ENCODE measurements at regions not wholly inside any gene's neighbourhood (a gene's known extent, or its start where the extent isn't known, plus 50 kb on each side); places are given as distances from the start of the nearest gene placed in this dataset.

DNA sequence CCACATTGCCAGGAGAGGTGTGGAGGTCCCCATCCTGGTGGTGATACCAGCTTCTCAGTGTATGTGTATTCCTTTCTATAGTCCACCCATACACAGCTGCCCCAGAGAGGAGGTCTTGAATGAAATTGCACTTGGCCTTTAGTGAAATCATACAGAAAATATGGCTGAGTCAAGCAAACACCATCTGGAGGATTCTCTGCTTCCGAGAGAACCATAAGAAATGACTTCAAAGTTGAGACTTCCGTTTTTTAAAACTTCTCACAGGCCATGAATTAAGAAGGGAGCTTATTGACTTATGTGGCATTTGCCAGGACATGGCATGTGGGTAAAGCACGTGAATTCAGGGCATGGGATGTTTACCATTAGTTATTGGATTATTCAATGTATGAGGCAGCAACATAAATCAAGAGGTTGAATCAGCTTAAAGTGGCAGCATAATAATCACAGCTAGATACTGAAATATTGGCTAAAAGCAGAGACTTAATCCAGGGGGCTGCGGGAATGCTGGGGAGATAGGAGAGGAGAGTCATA lies 119.1 kb upstream of the MTNR1B start:
- in situ Hi-C loops (cut with MboI; ENCODE audit: low sequenced_read_pairs) = no loop called here

DNA sequence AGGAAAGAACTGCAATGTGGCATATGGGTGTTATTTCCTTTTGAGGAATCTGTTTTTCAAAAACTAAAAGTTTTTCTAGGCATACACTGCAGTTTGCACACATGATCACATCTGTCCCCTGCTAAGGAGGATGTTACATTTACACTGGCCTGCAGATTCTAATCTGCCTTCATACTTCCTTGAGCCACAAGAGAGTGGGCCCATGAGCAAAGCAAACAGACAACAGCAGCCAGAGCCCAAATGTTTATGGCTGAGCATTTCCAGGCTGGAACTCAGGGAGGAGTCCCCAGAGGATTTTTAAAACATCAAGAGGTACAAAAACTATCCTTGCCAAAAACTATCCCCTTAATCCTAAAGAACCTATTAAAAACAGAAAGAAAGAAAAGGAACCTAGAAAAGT lies 117.2 kb upstream of the MTNR1B start:
- in situ Hi-C loops (cut with MboI; ENCODE audit: low sequenced_read_pairs) = no loop called here

- in situ Hi-C loops (cut with MboI; ENCODE audit: low sequenced_read_pairs) = no loop called here
Observed at GRCh38 chr11:92852946-92853345, 116.5 kb upstream of the MTNR1B start.

DNA sequence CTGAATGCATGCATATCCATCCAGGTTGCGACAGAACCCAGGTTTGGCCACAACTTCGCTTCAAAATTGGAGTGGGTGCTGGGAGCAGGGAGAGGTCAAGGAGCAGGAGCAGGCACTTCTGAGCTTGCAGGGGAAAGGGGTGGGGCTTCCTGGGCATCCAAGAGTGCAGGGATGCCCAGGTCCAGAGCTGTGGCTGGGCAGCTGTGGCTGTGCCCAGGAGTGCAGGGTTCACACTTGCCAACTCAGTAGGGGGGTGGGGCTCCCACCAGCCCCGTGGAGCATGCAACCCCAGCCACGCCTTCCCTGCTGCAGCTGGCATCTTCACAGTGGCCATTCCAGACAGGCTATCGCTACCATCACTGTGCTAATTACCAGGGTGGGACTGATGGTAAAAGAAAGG lies 115.3 kb upstream of the MTNR1B start:
- in situ Hi-C loops (cut with MboI; ENCODE audit: low sequenced_read_pairs) = no loop called here

DNA sequence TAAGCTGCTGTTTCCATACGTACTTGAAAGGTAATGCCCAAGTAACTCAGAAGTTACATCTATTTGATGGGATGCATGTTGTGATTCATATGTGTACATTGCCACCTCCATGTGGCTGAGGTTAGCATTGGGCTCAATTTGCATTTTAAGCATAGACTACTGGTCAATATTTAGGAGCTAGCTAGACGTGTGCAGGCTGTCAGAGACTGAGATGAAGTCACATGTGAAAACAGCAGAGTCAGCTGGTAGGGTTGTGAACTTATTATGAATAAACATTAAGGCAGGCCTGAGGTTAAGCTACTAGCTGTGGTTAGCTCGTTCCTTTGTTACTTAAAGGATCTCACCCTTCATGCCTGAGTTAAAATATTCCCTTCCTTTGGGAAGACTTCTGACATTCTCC lies 114.5 kb upstream of the MTNR1B start:
- in situ Hi-C loops (cut with MboI; ENCODE audit: low sequenced_read_pairs) = no loop called here

- in situ Hi-C loops (cut with MboI; ENCODE audit: low sequenced_read_pairs) = no loop called here
Observed at GRCh38 chr11:92855607-92856405, 113.6 kb upstream of the MTNR1B start.

DNA sequence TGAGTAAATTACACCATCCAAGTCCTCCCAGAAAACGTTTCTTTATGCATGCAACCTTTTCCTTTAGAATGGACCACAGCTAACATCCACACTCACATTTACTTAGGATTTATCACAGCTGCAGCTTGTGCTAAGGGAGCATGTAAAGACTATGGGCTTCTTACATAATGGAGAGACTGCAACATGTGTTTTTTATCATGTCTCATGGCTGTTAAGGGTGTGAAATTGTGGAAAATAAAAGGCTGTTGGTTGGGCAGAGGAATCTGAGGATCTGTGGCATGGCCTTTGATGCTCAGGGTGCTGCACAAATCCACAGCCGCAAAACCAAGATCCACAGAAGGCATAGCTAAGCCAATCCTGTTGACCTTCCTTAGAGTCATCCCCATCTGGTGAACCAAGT lies 112.0 kb upstream of the MTNR1B start:
- in situ Hi-C loops (cut with MboI; ENCODE audit: low sequenced_read_pairs) = no loop called here

DNA sequence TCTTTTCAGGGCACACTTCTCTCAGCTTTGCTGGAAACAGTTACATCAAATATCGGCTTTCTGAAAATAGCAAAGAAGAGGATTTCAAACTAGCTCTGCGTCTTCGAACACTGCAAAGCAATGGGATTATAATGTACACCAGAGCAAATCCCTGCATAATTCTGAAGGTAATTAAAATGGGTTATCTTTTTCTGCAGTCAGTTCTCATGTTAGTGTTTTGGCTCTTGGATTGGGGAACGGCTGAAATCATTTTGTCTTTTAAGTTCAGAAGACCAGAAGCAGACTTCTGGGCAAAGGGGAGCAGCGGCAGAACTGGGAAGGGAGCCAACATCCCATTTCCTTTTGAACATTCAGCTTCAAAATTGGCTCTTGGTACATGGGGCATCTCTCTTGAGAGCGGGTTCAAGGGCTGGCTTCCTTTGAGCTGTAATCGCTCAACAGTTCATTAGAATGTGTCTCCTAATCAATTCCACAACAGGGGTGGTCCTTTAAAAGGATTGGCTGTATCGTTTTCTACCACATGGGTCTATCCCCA lies 110.2 kb upstream of the MTNR1B start:
- in situ Hi-C loops (cut with MboI; ENCODE audit: low sequenced_read_pairs) = no loop called here

GRCh38 chr11:92861634-92862033 lies 107.8 kb upstream of the MTNR1B start:
- in situ Hi-C loops (cut with MboI; ENCODE audit: low sequenced_read_pairs) = no loop called here

- in situ Hi-C loops (cut with MboI; ENCODE audit: low sequenced_read_pairs) = no loop called here
Observed at GRCh38 chr11:92865352-92865751, 104.1 kb upstream of the MTNR1B start.

DNA sequence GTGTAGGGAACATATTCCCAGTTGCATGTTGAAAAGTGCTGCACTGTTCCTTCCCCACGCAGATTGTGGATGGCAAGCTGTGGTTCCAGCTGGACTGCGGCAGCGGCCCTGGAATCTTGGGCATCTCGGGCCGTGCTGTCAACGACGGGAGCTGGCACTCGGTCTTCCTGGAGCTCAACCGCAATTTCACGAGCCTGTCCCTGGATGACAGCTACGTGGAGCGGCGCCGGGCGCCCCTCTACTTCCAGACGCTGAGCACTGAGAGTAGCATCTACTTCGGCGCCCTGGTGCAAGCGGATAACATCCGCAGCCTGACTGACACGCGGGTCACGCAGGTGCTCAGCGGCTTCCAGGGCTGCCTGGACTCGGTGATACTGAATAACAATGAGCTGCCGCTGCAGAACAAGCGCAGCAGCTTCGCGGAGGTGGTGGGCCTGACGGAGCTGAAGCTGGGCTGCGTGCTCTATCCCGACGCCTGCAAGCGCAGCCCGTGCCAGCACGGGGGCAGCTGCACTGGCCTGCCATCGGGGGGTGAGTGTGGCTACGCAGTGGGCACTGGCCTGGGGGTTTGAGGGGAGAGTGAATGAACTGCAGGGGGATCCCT lies 102.7 kb upstream of the MTNR1B start:
- in situ Hi-C loops (cut with MboI; ENCODE audit: low sequenced_read_pairs) = no loop called here

DNA sequence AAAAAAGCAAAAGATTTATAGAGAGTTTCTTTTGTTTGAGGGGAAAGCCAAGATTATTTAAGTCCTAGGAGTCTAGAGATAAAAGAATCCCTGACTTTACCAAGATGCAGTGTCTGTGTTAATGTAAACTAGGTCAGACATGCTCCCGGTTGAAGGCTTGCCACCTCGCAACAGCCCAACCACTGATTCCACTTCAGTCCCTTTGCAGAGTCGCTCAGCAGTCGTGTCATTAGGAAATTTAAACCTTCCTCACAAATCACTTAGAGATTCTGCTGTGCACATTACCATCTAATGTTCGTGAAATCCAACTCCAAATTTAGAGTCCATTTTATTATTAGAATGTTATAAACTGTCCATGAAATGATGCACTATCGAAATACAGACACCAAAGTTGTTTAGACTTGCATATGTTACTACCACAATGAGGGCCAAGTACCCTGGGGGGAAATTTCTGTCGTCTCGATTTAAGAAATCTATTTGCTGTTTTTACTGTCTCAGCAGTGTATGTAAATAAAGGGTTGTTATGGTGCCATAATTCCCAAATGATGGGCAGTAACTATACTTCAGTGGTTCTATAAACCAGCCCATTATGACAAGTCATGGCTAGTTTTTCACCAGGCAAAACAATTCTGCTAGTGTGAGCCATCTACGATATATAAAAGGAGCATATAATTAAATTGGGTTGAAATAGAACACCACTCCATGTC lies 101.4 kb upstream of the MTNR1B start:
- in situ Hi-C loops (cut with MboI; ENCODE audit: low sequenced_read_pairs) = no loop called here

GRCh38 chr11:92869716-92870115 lies 99.7 kb upstream of the MTNR1B start:
- in situ Hi-C loops (cut with MboI; ENCODE audit: low sequenced_read_pairs) = no loop called here

- in situ Hi-C loops (cut with MboI; ENCODE audit: low sequenced_read_pairs) = no loop called here
Observed at GRCh38 chr11:92870196-92870832, 99.1 kb upstream of the MTNR1B start.

DNA sequence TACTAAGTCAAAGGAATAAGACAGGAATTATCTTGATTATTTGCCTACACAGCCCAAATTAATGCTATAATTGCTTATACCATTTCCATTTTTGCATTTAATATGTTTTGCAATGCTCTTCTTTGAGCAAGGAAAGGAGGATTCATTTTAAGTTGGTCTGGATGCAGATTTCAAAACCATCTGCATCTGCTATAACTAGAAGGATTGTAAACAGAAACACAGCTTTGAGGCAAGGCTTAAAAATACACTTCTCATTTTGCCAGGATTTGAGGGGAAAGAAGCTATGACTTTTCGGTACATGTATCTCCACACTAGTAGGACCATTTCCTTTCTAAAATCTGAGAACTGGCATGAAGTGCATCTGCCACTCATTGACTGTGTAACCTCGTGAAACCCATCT lies 95.9 kb upstream of the MTNR1B start:
- in situ Hi-C loops (cut with MboI; ENCODE audit: low sequenced_read_pairs) = no loop called here

DNA sequence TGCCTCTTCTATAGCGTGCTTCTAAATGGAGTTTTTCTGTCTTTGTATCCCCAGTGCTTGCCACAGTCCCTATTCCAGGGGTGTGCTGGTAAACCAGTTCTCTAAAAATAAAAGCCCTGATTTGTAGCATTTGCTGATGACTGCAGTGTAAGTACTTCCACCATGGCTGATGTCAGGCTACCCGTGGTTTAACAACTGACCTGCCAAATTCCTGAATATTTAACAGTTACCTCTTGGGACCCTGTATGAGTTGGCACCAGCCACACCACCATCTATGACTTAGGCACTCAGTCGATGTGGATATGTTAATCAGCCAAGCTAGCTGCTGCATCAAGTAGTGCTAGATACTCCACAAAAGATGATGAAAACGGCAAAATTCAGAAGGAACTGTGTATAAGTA lies 94.0 kb upstream of the MTNR1B start:
- in situ Hi-C loops (cut with MboI; ENCODE audit: low sequenced_read_pairs) = loop anchor here (25.0 kb wide), 1 partner anchor 112 kb away; no protein-coding TSS in a partner anchor

DNA sequence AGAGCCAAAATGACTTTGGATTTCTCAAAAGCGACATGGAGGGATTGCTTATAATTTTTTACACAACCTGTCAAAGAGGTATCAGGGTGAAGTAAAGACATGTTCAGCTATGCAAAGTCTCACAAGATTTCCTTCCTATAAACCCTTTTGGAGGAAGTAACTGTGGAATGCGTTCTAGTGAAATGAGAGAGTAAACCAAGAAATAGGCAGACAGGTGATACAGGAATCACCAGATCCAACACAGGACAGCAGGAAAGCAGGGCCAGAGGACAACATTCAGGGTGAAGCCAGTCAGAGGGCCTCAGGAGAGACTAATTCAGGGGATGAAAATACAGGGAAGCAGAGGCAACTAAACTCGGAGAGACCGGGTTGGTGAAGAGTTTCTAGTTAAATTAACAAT lies 90.4 kb upstream of the MTNR1B start:
- in situ Hi-C loops (cut with MboI; ENCODE audit: low sequenced_read_pairs) = loop anchor here (25.0 kb wide), 1 partner anchor 108 kb away; no protein-coding TSS in a partner anchor

DNA sequence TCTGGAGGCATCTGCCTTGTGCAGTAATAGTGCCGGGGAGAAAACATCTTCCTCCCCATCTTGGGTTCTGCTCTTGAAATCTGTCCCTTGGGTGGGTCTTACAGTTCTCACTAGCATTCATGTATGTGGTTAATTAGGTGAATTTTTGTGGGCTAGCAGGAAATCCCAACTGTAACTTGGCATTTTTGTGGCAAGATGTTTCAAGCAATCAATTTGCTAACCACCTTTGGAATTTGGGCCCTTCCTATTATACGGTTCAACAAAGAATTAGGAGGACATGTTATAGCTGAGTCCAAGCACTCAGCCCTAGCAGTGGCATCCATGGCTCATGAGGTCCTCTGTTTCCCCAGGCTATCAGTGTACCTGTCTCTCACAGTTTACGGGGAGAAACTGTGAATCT lies 89.1 kb upstream of the MTNR1B start:
- in situ Hi-C loops (cut with MboI; ENCODE audit: low sequenced_read_pairs) = loop anchor here (25.0 kb wide), 1 partner anchor 107 kb away; no protein-coding TSS in a partner anchor

DNA sequence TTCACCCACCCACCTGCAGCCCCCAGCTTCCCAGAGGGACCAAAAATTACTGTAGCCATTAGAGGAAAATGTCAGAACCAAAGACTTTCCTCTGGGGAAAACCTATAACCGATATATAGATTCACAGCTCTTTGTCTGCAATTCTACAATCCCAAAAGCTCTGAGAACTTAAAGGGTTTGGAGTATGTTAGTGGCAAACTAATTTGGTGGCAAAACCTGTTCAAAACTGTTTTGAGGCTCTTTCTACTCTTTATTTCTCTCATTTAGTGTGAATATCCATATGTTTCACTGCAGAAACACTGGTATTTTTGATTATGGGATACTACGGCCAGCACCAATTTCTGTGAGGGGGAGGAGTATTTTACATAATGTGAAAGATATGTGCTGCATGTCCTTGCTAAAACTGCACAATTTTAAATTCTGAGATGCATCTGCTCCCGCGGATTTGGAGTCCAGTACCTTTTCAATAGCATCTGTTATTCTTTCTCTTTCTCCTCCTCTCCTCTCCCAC lies 87.5 kb upstream of the MTNR1B start:
- in situ Hi-C loops (cut with MboI; ENCODE audit: low sequenced_read_pairs) = loop anchor here (25.0 kb wide), 1 partner anchor 105 kb away; no protein-coding TSS in a partner anchor

DNA sequence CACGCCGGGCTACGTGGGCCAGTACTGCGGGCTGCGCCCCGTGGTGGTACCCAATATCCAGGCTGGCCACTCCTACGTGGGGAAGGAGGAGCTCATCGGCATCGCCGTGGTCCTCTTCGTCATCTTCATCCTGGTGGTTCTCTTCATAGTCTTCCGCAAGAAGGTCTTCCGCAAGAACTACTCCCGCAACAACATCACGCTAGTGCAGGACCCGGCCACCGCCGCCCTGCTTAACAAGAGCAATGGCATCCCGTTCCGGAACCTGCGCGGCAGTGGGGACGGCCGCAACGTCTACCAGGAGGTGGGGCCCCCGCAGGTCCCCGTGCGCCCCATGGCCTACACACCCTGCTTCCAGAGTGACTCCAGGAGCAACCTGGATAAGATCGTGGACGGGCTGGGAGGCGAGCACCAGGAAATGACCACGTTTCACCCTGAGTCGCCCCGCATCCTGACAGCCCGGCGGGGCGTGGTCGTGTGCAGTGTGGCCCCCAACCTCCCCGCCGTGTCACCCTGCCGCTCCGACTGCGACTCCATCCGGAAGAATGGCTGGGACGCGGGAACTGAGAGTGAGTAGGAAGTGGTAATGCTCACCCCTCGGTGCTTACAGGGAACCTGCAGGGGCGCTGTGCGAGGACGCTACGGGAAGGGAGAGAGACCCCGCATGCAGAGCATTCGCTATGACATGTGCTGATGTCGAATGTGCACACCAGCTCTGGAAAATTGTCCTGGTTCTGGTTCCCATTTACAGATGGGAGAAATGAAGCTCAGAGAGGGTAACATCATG lies 86.4 kb upstream of the MTNR1B start:
- in situ Hi-C loops (cut with MboI; ENCODE audit: low sequenced_read_pairs) = loop anchor here (25.0 kb wide), 1 partner anchor 104 kb away; no protein-coding TSS in a partner anchor

All from HL-60/S4 treated with phorbol 12-myristate 13-acetate at 8.2 ng/mL for 4 days and 3 days (cell line).